ENCODE measurements at regions not wholly inside any gene's neighbourhood (a gene's known extent, or its start where the extent isn't known, plus 50 kb on each side); places are given as distances from the start of the nearest gene placed in this dataset.

DNA sequence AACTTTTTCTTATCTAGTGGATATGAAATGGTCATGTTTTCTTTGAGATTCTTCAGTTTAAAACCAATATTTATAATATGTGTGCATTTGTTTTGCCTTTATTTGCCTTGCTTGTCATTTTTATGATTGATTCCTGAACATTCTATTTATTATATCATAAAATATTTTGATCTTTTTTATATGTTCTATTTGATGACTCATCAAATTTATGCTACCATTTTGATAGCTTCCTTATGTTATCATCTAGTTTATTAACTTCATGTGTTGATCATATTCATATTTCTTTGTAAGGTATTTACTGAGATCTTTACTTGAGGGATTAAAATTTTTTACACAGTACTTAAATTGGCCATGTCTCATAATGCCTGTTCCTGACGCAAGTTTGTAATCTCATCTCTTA is 1650.0 kb downstream of the AMY1C start:
- no peak overlapping the region for H3K4ac ChIP-seq (ENCODE audit: low read depth in 1 of 2, low read length in 2 of 2)
- no CpG with 5 or more reads among the region's 1 CpG for WGBS
- no peak overlapping the region for H2AFZ ChIP-seq (ENCODE audit: low read depth, low read length)
- DNase-seq = no peak
- H2BK15ac ChIP-seq (ENCODE audit: low read depth, poor library complexity, severe bottlenecking) = no peak overlapping the region
- no peak overlapping the region for H3K27ac ChIP-seq (ENCODE audit: low read length, poor library complexity, severe bottlenecking)
- no peak overlapping the region for H4K91ac ChIP-seq (ENCODE audit: low read length)
- H2AK5ac ChIP-seq (ENCODE audit: low read length, severe bottlenecking) = no peak overlapping the region
- H3K9me3 ChIP-seq (ENCODE audit: control insufficient read depth, low read length) = peaks cover 16% of the 10 kb centered on the region
- no peaks in the 10 kb centered on the region for H3K4me1 ChIP-seq (ENCODE audit: control insufficient read depth, insufficient read depth, low read depth, low read length)
- H3K14ac ChIP-seq (ENCODE audit: low read length in 2 of 2) = no peak overlapping the region
- no peak overlapping the region for H4K8ac ChIP-seq (ENCODE audit: low read length)
- H2BK5ac ChIP-seq (ENCODE audit: low read depth, low read length, poor library complexity, severe bottlenecking) = no peak overlapping the region
- no peak overlapping the region for H3K4me3 ChIP-seq (ENCODE audit: insufficient read depth in 1 of 2, low read depth in 1 of 2, low read length in 2 of 2)
- H3K36me3 ChIP-seq (ENCODE audit: control insufficient read depth in 1 of 2, insufficient read depth in 2 of 2, low read depth in 1 of 2, low read length in 2 of 2) = no peaks in the 10 kb centered on the region
- no peaks in the 10 kb centered on the region for H3K27me3 ChIP-seq (ENCODE audit: control insufficient read depth in 1 of 2, insufficient read depth in 1 of 2, low read length in 2 of 2)
- H3K23ac ChIP-seq (ENCODE audit: low read length in 2 of 2) = no peak overlapping the region
- no peak overlapping the region for H3K9ac ChIP-seq (ENCODE audit: low read length)
- H3K4me2 ChIP-seq (ENCODE audit: low read length, poor library complexity, severe bottlenecking) = no peak overlapping the region
- no peaks in the 10 kb centered on the region for H3K79me1 ChIP-seq (replicated peaks; ENCODE audit: low read length, poor library complexity, severe bottlenecking)
- H2BK12ac ChIP-seq (ENCODE audit: low read length in 2 of 2) = no peak overlapping the region
- H2BK120ac ChIP-seq (ENCODE audit: low read depth, low read length) = no peak overlapping the region
- no peak overlapping the region for H3K18ac ChIP-seq (ENCODE audit: low read depth in 1 of 2, low read length in 2 of 2)

DNA sequence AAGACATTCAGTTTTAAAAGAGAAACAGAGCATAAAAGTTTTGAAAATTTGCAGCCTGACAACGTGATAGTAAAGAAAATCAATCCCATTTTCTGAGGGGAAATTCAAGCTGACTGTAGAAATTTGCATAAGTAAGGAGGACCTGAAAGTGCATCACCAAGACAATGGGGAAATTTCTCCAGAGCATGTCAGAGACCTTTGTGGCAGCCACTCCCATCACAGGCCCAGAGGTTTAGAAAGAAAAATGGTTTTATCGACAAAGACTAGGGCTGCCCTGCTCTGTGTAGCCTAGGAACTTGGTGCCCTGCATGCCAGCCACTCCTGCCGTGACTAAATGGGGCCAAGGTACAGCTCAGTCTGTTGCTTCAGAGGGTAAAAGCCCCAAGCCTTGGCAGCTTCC is 1640.2 kb upstream of the PRMT6 start:
- H3K27ac ChIP-seq (ENCODE audit: low read length, poor library complexity, severe bottlenecking) = no peak overlapping the region
- no peaks in the 10 kb centered on the region for H3K4me1 ChIP-seq (ENCODE audit: control insufficient read depth, insufficient read depth, low read depth, low read length)
- H4K8ac ChIP-seq (ENCODE audit: low read length) = no peak overlapping the region
- H3K4me3 ChIP-seq (ENCODE audit: insufficient read depth in 1 of 2, low read depth in 1 of 2, low read length in 2 of 2) = no peak overlapping the region
- H2AK5ac ChIP-seq (ENCODE audit: low read length, severe bottlenecking) = no peak overlapping the region
- no peak overlapping the region for H3K4ac ChIP-seq (ENCODE audit: low read depth in 1 of 2, low read length in 2 of 2)
- peaks cover 3% of the 10 kb centered on the region for H3K9me3 ChIP-seq (ENCODE audit: control insufficient read depth, low read length)
- H3K9ac ChIP-seq (ENCODE audit: low read length) = no peak overlapping the region
- 61% methylated on average over 3 of the region's 3 CpGs for WGBS
- no peak overlapping the region for H2BK120ac ChIP-seq (ENCODE audit: low read depth, low read length)
- H4K91ac ChIP-seq (ENCODE audit: low read length) = no peak overlapping the region
- no peak overlapping the region for H3K14ac ChIP-seq (ENCODE audit: low read length in 2 of 2)
- no peak overlapping the region for H3K18ac ChIP-seq (ENCODE audit: low read depth in 1 of 2, low read length in 2 of 2)
- no peak overlapping the region for H2BK5ac ChIP-seq (ENCODE audit: low read depth, low read length, poor library complexity, severe bottlenecking)
- H2BK12ac ChIP-seq (ENCODE audit: low read length in 2 of 2) = no peak overlapping the region
- no peaks in the 10 kb centered on the region for H3K27me3 ChIP-seq (ENCODE audit: control insufficient read depth in 1 of 2, insufficient read depth in 1 of 2, low read length in 2 of 2)
- no peak overlapping the region for H2AFZ ChIP-seq (ENCODE audit: low read depth, low read length)
- H3K79me1 ChIP-seq (replicated peaks; ENCODE audit: low read length, poor library complexity, severe bottlenecking) = no peaks in the 10 kb centered on the region
- H3K4me2 ChIP-seq (ENCODE audit: low read length, poor library complexity, severe bottlenecking) = no peak overlapping the region
- no peak for DNase-seq
- no peak overlapping the region for H2BK15ac ChIP-seq (ENCODE audit: low read depth, poor library complexity, severe bottlenecking)
- no peak overlapping the region for H3K23ac ChIP-seq (ENCODE audit: low read length in 2 of 2)
- no peaks in the 10 kb centered on the region for H3K36me3 ChIP-seq (ENCODE audit: control insufficient read depth in 1 of 2, insufficient read depth in 2 of 2, low read depth in 1 of 2, low read length in 2 of 2)

GRCh38 chr1:105419030-105419429 is 1637.4 kb upstream of the PRMT6 start:
- no peak overlapping the region for H2BK12ac ChIP-seq (ENCODE audit: low read length in 2 of 2)
- 40% methylated on average over 1 of the region's 1 CpG for WGBS
- no peak for DNase-seq
- no peak overlapping the region for H3K4me2 ChIP-seq (ENCODE audit: low read length, poor library complexity, severe bottlenecking)
- H3K4me1 ChIP-seq (ENCODE audit: control insufficient read depth, insufficient read depth, low read depth, low read length) = no peaks in the 10 kb centered on the region
- no peak overlapping the region for H4K8ac ChIP-seq (ENCODE audit: low read length)
- no peak overlapping the region for H3K18ac ChIP-seq (ENCODE audit: low read depth in 1 of 2, low read length in 2 of 2)
- H2BK15ac ChIP-seq (ENCODE audit: low read depth, poor library complexity, severe bottlenecking) = no peak overlapping the region
- no peak overlapping the region for H4K91ac ChIP-seq (ENCODE audit: low read length)
- H3K23ac ChIP-seq (ENCODE audit: low read length in 2 of 2) = no peak overlapping the region
- no peak overlapping the region for H3K4me3 ChIP-seq (ENCODE audit: insufficient read depth in 1 of 2, low read depth in 1 of 2, low read length in 2 of 2)
- no peak overlapping the region for H2AFZ ChIP-seq (ENCODE audit: low read depth, low read length)
- no peak overlapping the region for H3K4ac ChIP-seq (ENCODE audit: low read depth in 1 of 2, low read length in 2 of 2)
- H3K9ac ChIP-seq (ENCODE audit: low read length) = no peak overlapping the region
- H2BK120ac ChIP-seq (ENCODE audit: low read depth, low read length) = no peak overlapping the region
- H3K79me1 ChIP-seq (replicated peaks; ENCODE audit: low read length, poor library complexity, severe bottlenecking) = no peaks in the 10 kb centered on the region
- no peaks in the 10 kb centered on the region for H3K27me3 ChIP-seq (ENCODE audit: control insufficient read depth in 1 of 2, insufficient read depth in 1 of 2, low read length in 2 of 2)
- no peak overlapping the region for H3K27ac ChIP-seq (ENCODE audit: low read length, poor library complexity, severe bottlenecking)
- H3K9me3 ChIP-seq (ENCODE audit: control insufficient read depth, low read length) = no peaks in the 10 kb centered on the region
- no peak overlapping the region for H2BK5ac ChIP-seq (ENCODE audit: low read depth, low read length, poor library complexity, severe bottlenecking)
- no peak overlapping the region for H3K14ac ChIP-seq (ENCODE audit: low read length in 2 of 2)
- no peak overlapping the region for H2AK5ac ChIP-seq (ENCODE audit: low read length, severe bottlenecking)
- no peaks in the 10 kb centered on the region for H3K36me3 ChIP-seq (ENCODE audit: control insufficient read depth in 1 of 2, insufficient read depth in 2 of 2, low read depth in 1 of 2, low read length in 2 of 2)

GRCh38 chr1:105427543-105427942 is 1628.9 kb upstream of the PRMT6 start:
- H2AFZ ChIP-seq (ENCODE audit: low read depth, low read length) = no peak overlapping the region
- H3K9ac ChIP-seq (ENCODE audit: low read length) = no peak overlapping the region
- no peak overlapping the region for H3K23ac ChIP-seq (ENCODE audit: low read length in 2 of 2)
- no peaks in the 10 kb centered on the region for H3K27me3 ChIP-seq (ENCODE audit: control insufficient read depth in 1 of 2, insufficient read depth in 1 of 2, low read length in 2 of 2)
- no peaks in the 10 kb centered on the region for H3K4me1 ChIP-seq (ENCODE audit: control insufficient read depth, insufficient read depth, low read depth, low read length)
- no peak overlapping the region for H3K27ac ChIP-seq (ENCODE audit: low read length, poor library complexity, severe bottlenecking)
- no peak for DNase-seq
- no peak overlapping the region for H4K91ac ChIP-seq (ENCODE audit: low read length)
- no peak overlapping the region for H2BK12ac ChIP-seq (ENCODE audit: low read length in 2 of 2)
- 50% methylated on average over 2 of the region's 2 CpGs for WGBS
- no peaks in the 10 kb centered on the region for H3K79me1 ChIP-seq (replicated peaks; ENCODE audit: low read length, poor library complexity, severe bottlenecking)
- no peak overlapping the region for H3K4me3 ChIP-seq (ENCODE audit: insufficient read depth in 1 of 2, low read depth in 1 of 2, low read length in 2 of 2)
- H3K14ac ChIP-seq (ENCODE audit: low read length in 2 of 2) = no peak overlapping the region
- no peak overlapping the region for H3K4me2 ChIP-seq (ENCODE audit: low read length, poor library complexity, severe bottlenecking)
- no peak overlapping the region for H2AK5ac ChIP-seq (ENCODE audit: low read length, severe bottlenecking)
- H2BK15ac ChIP-seq (ENCODE audit: low read depth, poor library complexity, severe bottlenecking) = no peak overlapping the region
- H3K18ac ChIP-seq (ENCODE audit: low read depth in 1 of 2, low read length in 2 of 2) = no peak overlapping the region
- H3K4ac ChIP-seq (ENCODE audit: low read depth in 1 of 2, low read length in 2 of 2) = no peak overlapping the region
- no peaks in the 10 kb centered on the region for H3K36me3 ChIP-seq (ENCODE audit: control insufficient read depth in 1 of 2, insufficient read depth in 2 of 2, low read depth in 1 of 2, low read length in 2 of 2)
- H2BK5ac ChIP-seq (ENCODE audit: low read depth, low read length, poor library complexity, severe bottlenecking) = no peak overlapping the region
- H4K8ac ChIP-seq (ENCODE audit: low read length) = no peak overlapping the region
- H3K9me3 ChIP-seq (ENCODE audit: control insufficient read depth, low read length) = no peaks in the 10 kb centered on the region
- no peak overlapping the region for H2BK120ac ChIP-seq (ENCODE audit: low read depth, low read length)
